Myocyte (in vitro differentiated cells): ENCODE measurements at regions not wholly inside any gene's neighbourhood (a gene's known extent, or its start where the extent isn't known, plus 50 kb on each side); places are given as distances from the start of the nearest gene placed in this dataset.

Experiments used
- DNase-seq: peaks from one replicate; pipeline ENCODE4 v3.0.0-alpha.2; 2012; ENCODE audit warnings: low read depth

- DNase-seq, result no peak
Observed at GRCh38 chr20:19890445-19891051, 126.6 kb upstream of the NAA20 start.

- DNase-seq, result peak; percentile 68
Observed at GRCh38 chr20:19893356-19893755, 123.8 kb upstream of the NAA20 start.

GRCh38 chr20:19895761-19896160 is 121.4 kb upstream of the NAA20 start:
- no peak for DNase-seq

- peak; percentile 73 for DNase-seq
Observed at GRCh38 chr20:19897891-19898290, 119.3 kb upstream of the NAA20 start.

- DNase-seq, result no peak
Observed at GRCh38 chr20:19901226-19901625, 115.9 kb upstream of the NAA20 start.

GRCh38 chr20:19903168-19903811 is 113.9 kb upstream of the NAA20 start:
- no peak for DNase-seq

GRCh38 chr20:19907326-19908056 is 109.7 kb upstream of the NAA20 start:
- no peak for DNase-seq

- DNase-seq, result no peak
Observed at GRCh38 chr20:19908576-19908975, 108.6 kb upstream of the NAA20 start.

- DNase-seq, result peak; percentile 47
Observed at GRCh38 chr20:19909725-19910124, 107.4 kb upstream of the NAA20 start.

GRCh38 chr20:19911810-19912382 is 105.3 kb upstream of the NAA20 start:
- DNase-seq, result no peak

GRCh38 chr20:19913349-19913748 is 103.8 kb upstream of the NAA20 start:
- no peak for DNase-seq

GRCh38 chr20:19913927-19914614 is 103.1 kb upstream of the NAA20 start:
- DNase-seq, result no peak

GRCh38 chr20:19915111-19915798 is 101.9 kb upstream of the NAA20 start:
- peak; percentile 33 for DNase-seq

GRCh38 chr20:19916531-19917485 is 100.4 kb upstream of the NAA20 start:
- no peak for DNase-seq

- peak; percentile 94 for DNase-seq
Observed at GRCh38 chr20:19918965-19919329, 98.2 kb upstream of the NAA20 start.

GRCh38 chr20:19920381-19921138 is 96.6 kb upstream of the NAA20 start:
- DNase-seq, result peak; percentile 16

- no peak for DNase-seq
Observed at GRCh38 chr20:19921284-19921793, 95.8 kb upstream of the NAA20 start.

- peak; percentile 17 for DNase-seq
Observed at GRCh38 chr20:19921829-19922228, 95.3 kb upstream of the NAA20 start.

GRCh38 chr20:19922716-19923115 is 94.4 kb upstream of the NAA20 start:
- no peak for DNase-seq
